T-cell (primary cell): ENCODE measurements at regions not wholly inside any gene's neighbourhood (a gene's known extent, or its start where the extent isn't known, plus 50 kb on each side); places are given as distances from the start of the nearest gene placed in this dataset.
"Not testable (repeated sequence)": the region's sequence is repeated elsewhere in the genome, so short reads cannot be mapped to it uniquely, and the experiment has no call there.

Experiments
- ATAC-seq, 4 experiments: fragments of 200-7000 bp in 3 of 4; fragments of 150-1000 bp in 1 of 4; cut with Tn5 transposase; replicated peaks in 1 of 4; 1 replicate in 3 of 4; 2 replicates in 1 of 4; pipeline ENCODE4 v1.10.0; 2021; ENCODE audit warnings: moderate library complexity in 3 of 4, mild to moderate bottlenecking in 2 of 4, moderate number of reproducible peaks in 1 of 4
- CTCF ChIA-PET, 2 donors: fragments of 300-600 bp; sonication (Branson Sonifier 250); formaldehyde crosslinking; loops; one replicate each; lab custom pipeline; 2022; ENCODE audit warnings: antibody characterized with exemption in 2 of 2; lab: Charles Lee
- POLR2A ChIA-PET, 2 donors: fragments of 300-600 bp; sonication (Branson Sonifier 250); formaldehyde crosslinking; loops; one replicate each; lab custom pipeline; 2022; ENCODE audit warnings: antibody characterized with exemption in 2 of 2; lab: Charles Lee
- DNase-seq, 35 experiments: peaks; one replicate each; pipeline versions ENCODE4 v3.0.0 to v3.0.0-alpha.2; 2013 to 2023
- H3K27ac ChIP-seq: one replicate; pipeline ENCODE4 v1.5.1; 2013; ENCODE audit warnings: low read length
- H3K27me3 ChIP-seq, 2 experiments: replicated peaks in 1 of 2; 1 replicate in 1 of 2; 2 replicates in 1 of 2; pipeline versions ENCODE4 v1.6.1 to v1.7.0; 2013; ENCODE audit warnings: low read length in 1 of 2, mixed read lengths in 1 of 2; ENCODE audit not compliant: control insufficient read depth in 2 of 2, insufficient read depth in 2 of 2; ENCODE audit errors: extremely low read depth in 1 of 2
- H3K36me3 ChIP-seq, 2 donors: 1 replicate in 1 of 2; 2 replicates in 1 of 2; pipeline versions ENCODE4 v1.6.1 to v1.7.0; 2013; ENCODE audit warnings: low read length in 1 of 2; ENCODE audit not compliant: control insufficient read depth in 2 of 2, insufficient read depth in 1 of 2; ENCODE audit errors: extremely low read depth in 1 of 2
- H3K4me1 ChIP-seq, 2 experiments: 1 replicate in 1 of 2; 2 replicates in 1 of 2; pipeline versions ENCODE4 v1.6.1 to v1.7.0; 2013; ENCODE audit warnings: low read length in 2 of 2, mixed read lengths in 1 of 2; ENCODE audit not compliant: insufficient read depth in 2 of 2, control insufficient read depth in 1 of 2; ENCODE audit errors: extremely low read depth in 1 of 2
- H3K4me3 ChIP-seq, 2 donors: 1 replicate in 1 of 2; 2 replicates in 1 of 2; pipeline versions ENCODE4 v1.5.1 to v1.7.0; 2013; ENCODE audit warnings: mild to moderate bottlenecking in 2 of 2, low read length in 1 of 2, moderate library complexity in 1 of 2; ENCODE audit not compliant: control insufficient read depth in 1 of 2; ENCODE audit errors: extremely low read depth in 1 of 2
- H3K9me3 ChIP-seq: 2 replicates; pipeline ENCODE4 v1.7.0; 2013
- H3K27ac Mint-ChIP-seq, 2 donors: one replicate each; pipeline ENCODE4 v1.8.0; 2020 to 2021; ENCODE audit warnings: mild to moderate bottlenecking in 2 of 2, mixed read lengths in 2 of 2
- H3K27me3 Mint-ChIP-seq, 2 donors: one replicate each; pipeline ENCODE4 v1.8.0; 2021 to 2022; ENCODE audit warnings: mixed read lengths in 2 of 2
- H3K36me3 Mint-ChIP-seq: one replicate; pipeline ENCODE4 v1.8.0; 2021; ENCODE audit warnings: mixed read lengths
- H3K4me1 Mint-ChIP-seq, 3 donors: one replicate each; pipeline ENCODE4 v1.8.0; 2020 to 2022; ENCODE audit warnings: mixed read lengths in 3 of 3, mild to moderate bottlenecking in 1 of 3
- H3K4me3 Mint-ChIP-seq, 3 donors: one replicate each; pipeline ENCODE4 v1.8.0; 2020 to 2022; ENCODE audit warnings: mild to moderate bottlenecking in 3 of 3, mixed read lengths in 3 of 3, moderate library complexity in 3 of 3
- H3K9me3 Mint-ChIP-seq, 3 donors: one replicate each; pipeline ENCODE4 v1.8.0; 2020 to 2022; ENCODE audit warnings: mixed read lengths in 3 of 3
- WGBS: methylation state at CpG from one replicate; pipeline ENCODE4 v1.1.5; 2013; ENCODE audit warnings: missing lambda C conversion rate; ENCODE audit not compliant: insufficient coverage; 5-methylcytosine and 5-hydroxymethylcytosine counted together

DNA sequence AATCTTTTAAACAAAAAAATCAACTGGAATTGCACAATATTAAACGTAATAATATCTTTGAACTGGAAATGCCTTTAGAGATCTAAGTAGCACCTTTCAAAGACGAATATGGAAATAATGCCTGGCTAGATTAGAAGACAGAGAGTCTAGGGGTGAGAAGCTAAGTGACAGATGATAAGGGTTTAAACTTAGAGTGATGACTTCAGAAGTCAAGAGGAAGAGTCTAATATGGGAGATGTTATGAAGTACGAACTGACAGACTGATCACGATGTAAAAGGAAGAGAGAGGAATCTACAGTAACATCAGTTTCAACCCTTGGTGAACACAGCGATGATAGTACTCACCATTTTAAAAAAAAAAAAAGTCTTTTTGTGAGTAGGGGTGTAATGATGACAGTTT is 57.9 kb downstream of the HINT1 start:
- no peak for DNase-seq
- CTCF ChIA-PET: interaction anchor here (0.7 to 4.0 kb wide), 5 partner anchors 10 to 1336 kb away, joined by 3 to 35 read pairs (median 3); no protein-coding TSS in a partner anchor
- POLR2A ChIA-PET: no interaction called here
- H3K4me1 Mint-ChIP-seq: peaks cover 13 to 25% (median 13%) of the 10 kb centered on the region in 3 donors
- WGBS: no CpG with 5 or more reads among the region's 5 CpGs
- H3K36me3 Mint-ChIP-seq: no peaks in the 10 kb centered on the region
- no peak overlapping the region for H3K4me3 ChIP-seq
- H3K4me3 Mint-ChIP-seq: no peak overlapping the region
- no peaks in the 10 kb centered on the region for H3K9me3 Mint-ChIP-seq
- ATAC-seq: no peak
- H3K36me3 ChIP-seq: no peaks in the 10 kb centered on the region
- no peaks in the 10 kb centered on the region for H3K9me3 ChIP-seq
- H3K27ac ChIP-seq: no peak overlapping the region
- H3K4me1 ChIP-seq: peaks cover 2% of the 10 kb centered on the region in 2 experiments
- no peak overlapping the region for H3K27ac Mint-ChIP-seq
- H3K27me3 Mint-ChIP-seq: peaks cover 0 to 2% of the 10 kb centered on the region in 2 donors
- no peaks in the 10 kb centered on the region for H3K27me3 ChIP-seq

- no peak for ATAC-seq
- WGBS: no CpG with 5 or more reads among the region's 2 CpGs
- peaks cover 8 to 19% (median 9%) of the 10 kb centered on the region in 3 donors for H3K4me1 Mint-ChIP-seq
- DNase-seq: no peak
- Histone ChIP-seq H3K27me3 (no peaks in the 10 kb centered on the region), H3K9me3 (no peaks in the 10 kb centered on the region), H3K36me3 (no peaks in the 10 kb centered on the region), H3K4me1 (peaks cover 2% of the 10 kb centered on the region in 2 experiments), H3K27ac (no peak overlapping the region), H3K4me3 (no peak overlapping the region)
- no peaks in the 10 kb centered on the region for H3K9me3 Mint-ChIP-seq
- no peak overlapping the region for H3K27ac Mint-ChIP-seq
- ChIA-PET POLR2A (interaction anchor here in 1 of 2 donors (0.6 kb wide), 1 partner anchor 526 kb away, joined by 9 read pairs; no protein-coding TSS in a partner anchor), CTCF (interaction anchor here in 1 of 2 donors (0.6 kb wide), 2 partner anchors 210 to 744 kb away, joined by 3 read pairs; no protein-coding TSS in a partner anchor)
- no peak overlapping the region for H3K4me3 Mint-ChIP-seq
- peaks cover 0 to 2% of the 10 kb centered on the region in 2 donors for H3K27me3 Mint-ChIP-seq
- no peaks in the 10 kb centered on the region for H3K36me3 Mint-ChIP-seq
Observed at GRCh38 chr5:131104169-131104808, 60.8 kb downstream of the HINT1 start.

GRCh38 chr5:131096774-131097710 is 68.0 kb downstream of the HINT1 start:
- ChIA-PET CTCF (interaction anchor here in 1 of 2 donors (0.6 kb wide), 1 partner anchor 11 kb away, joined by 3 read pairs; no protein-coding TSS in a partner anchor), POLR2A (no interaction called here)
- no peaks in the 10 kb centered on the region for H3K4me1 ChIP-seq
- no peak overlapping the region for H3K4me3 ChIP-seq
- Mint-ChIP-seq H3K9me3 (peaks cover 0 to 5% (median 2%) of the 10 kb centered on the region in 3 donors), H3K4me3 (no peak overlapping the region), H3K4me1 (peaks cover 0 to 2% (median 0%) of the 10 kb centered on the region in 3 donors), H3K27me3 (peaks cover 0 to 5% of the 10 kb centered on the region in 2 donors), H3K36me3 (no peaks in the 10 kb centered on the region), H3K27ac (no peak overlapping the region)
- H3K9me3 ChIP-seq: peaks cover 3% of the 10 kb centered on the region
- no peak overlapping the region for H3K27ac ChIP-seq
- DNase-seq: no peak
- no peak for ATAC-seq
- no peaks in the 10 kb centered on the region for H3K36me3 ChIP-seq
- WGBS: 80% methylated on average over 2 of the region's 2 CpGs
- no peaks in the 10 kb centered on the region for H3K27me3 ChIP-seq

DNA sequence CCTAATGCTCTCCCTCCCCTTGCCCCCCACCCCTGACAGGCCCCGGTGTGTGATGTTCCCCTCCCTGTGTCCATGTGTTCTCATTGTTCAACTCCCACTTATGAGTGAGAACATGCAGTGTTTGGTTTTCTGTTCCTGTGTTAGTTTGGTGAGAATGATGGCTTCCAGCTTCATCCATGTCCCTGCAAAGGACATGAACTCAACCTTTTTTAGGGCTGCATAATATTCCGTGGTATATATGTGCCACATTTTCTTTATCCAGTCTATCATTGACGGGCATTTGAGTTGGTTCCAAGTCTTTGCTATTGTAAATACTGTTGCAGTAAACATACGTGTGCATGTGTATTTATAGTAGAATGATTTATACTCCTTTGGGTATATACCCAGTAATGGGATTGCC is 69.5 kb downstream of the HINT1 start:
- H3K27me3 ChIP-seq, H3K9me3 Mint-ChIP-seq, DNase-seq, H3K9me3 ChIP-seq, ATAC-seq, H3K27ac Mint-ChIP-seq, H3K4me1 Mint-ChIP-seq, H3K36me3 ChIP-seq, H3K4me3 ChIP-seq, POLR2A ChIA-PET, H3K27ac ChIP-seq, CTCF ChIA-PET, H3K27me3 Mint-ChIP-seq, H3K36me3 Mint-ChIP-seq, H3K4me3 Mint-ChIP-seq, H3K4me1 ChIP-seq: not testable (repeated sequence)
- no CpG with 5 or more reads among the region's 4 CpGs for whole genome bisulfite sequencing

- H3K36me3 Mint-ChIP-seq: peaks cover 3% of the 10 kb centered on the region
- ChIA-PET POLR2A (interaction anchor here in 1 of 2 donors (0.7 kb wide), 1 partner anchor 8 kb away, joined by 3 read pairs; no protein-coding TSS in a partner anchor), CTCF (no interaction called here)
- Histone ChIP-seq H3K9me3 (no peaks in the 10 kb centered on the region), H3K27me3 (no peaks in the 10 kb centered on the region), H3K4me1 (no peaks in the 10 kb centered on the region), H3K36me3 (no peaks in the 10 kb centered on the region), H3K4me3 (no peak overlapping the region), H3K27ac (no peak overlapping the region)
- no peak for DNase-seq
- no peak overlapping the region for H3K27ac Mint-ChIP-seq
- H3K27me3 Mint-ChIP-seq: peaks cover 0 to 9% of the 10 kb centered on the region in 2 donors
- no CpG with 5 or more reads among the region's 3 CpGs for WGBS
- H3K4me1 Mint-ChIP-seq: no peaks in the 10 kb centered on the region
- no peak overlapping the region for H3K4me3 Mint-ChIP-seq
- ATAC-seq: no peak
- H3K9me3 Mint-ChIP-seq: peaks cover 0 to 6% (median 5%) of the 10 kb centered on the region in 3 donors
Observed at GRCh38 chr5:131084436-131084835, 80.6 kb downstream of the HINT1 start.

DNA sequence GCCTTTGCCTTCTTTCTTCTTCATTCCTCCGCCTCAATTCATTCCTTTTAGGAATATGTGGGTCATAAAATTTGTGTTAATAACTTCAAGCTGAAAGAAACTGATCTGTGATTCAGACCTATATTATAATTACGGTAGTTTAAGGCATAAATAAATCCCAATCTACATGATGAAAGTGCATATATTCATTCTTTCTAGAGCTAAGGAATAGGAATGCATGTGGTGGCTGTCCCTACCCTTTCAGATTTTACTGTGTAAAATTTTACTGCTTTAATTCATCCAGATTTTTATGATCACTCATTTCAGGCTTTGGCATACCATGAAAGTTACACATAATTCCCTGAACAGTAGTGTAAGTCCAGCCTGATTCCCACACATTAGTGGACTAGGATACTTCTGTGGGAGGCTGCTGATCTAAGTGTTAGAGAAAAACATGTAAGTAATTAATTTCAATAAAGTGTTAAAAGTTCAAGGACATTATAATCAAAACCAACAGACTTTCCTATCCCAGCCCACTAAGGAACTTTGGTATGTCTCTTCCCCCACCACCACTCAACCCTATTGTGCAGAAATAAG is 83.1 kb downstream of the HINT1 start:
- Histone ChIP-seq H3K27ac (no peak overlapping the region), H3K36me3 (no peaks in the 10 kb centered on the region), H3K4me1 (peaks cover 2 to 3% of the 10 kb centered on the region in 2 experiments), H3K27me3 (no peaks in the 10 kb centered on the region), H3K4me3 (no peak overlapping the region), H3K9me3 (no peaks in the 10 kb centered on the region)
- H3K27me3 Mint-ChIP-seq: peaks cover 0 to 3% of the 10 kb centered on the region in 2 donors
- CTCF ChIA-PET: no interaction called here
- WGBS: no CpG with 5 or more reads among the region's 2 CpGs
- no peak overlapping the region for H3K27ac Mint-ChIP-seq
- H3K4me3 Mint-ChIP-seq: no peak overlapping the region
- peaks cover 17 to 20% (median 19%) of the 10 kb centered on the region in 3 donors for H3K4me1 Mint-ChIP-seq
- no peak for ATAC-seq
- no peaks in the 10 kb centered on the region for H3K36me3 Mint-ChIP-seq
- no peak for DNase-seq
- H3K9me3 Mint-ChIP-seq: no peaks in the 10 kb centered on the region
- POLR2A ChIA-PET: interaction anchor here in 1 of 2 donors (0.6 kb wide), 1 partner anchor 386 kb away, joined by 4 read pairs; no protein-coding TSS in a partner anchor
